WTC11 (cell line): ENCODE measurements at regions not wholly inside any gene's neighbourhood (a gene's known extent, or its start where the extent isn't known, plus 50 kb on each side); places are given as distances from the start of the nearest gene placed in this dataset.
A peak's percentile ranks its signal among the peaks of the same experiment; 100 is the strongest.

Source experiments
- ATAC-seq: fragments of 200-7000 bp; cut with Tn5 transposase; 2 replicates; pipeline ENCODE4 v1.10.0; 2021; ENCODE audit warnings: mild to moderate bottlenecking, moderate library complexity
- CTCF ChIA-PET: fragments of 300-600 bp; sonication (Branson Sonifier 250); formaldehyde crosslinking; loops from one replicate; lab custom pipeline; 2021; ENCODE audit warnings: antibody characterized with exemption; lab: Charles Lee
- POLR2A ChIA-PET: fragments of 350-600 bp; sonication (Branson Sonifier 250); formaldehyde crosslinking; loops from one replicate; lab custom pipeline; 2021; ENCODE audit warnings: antibody characterized with exemption; lab: Charles Lee
- DNase-seq: peaks from one replicate; pipeline ENCODE4 v3.0.0; 2021; ENCODE audit warnings: low spot score
- H3K27ac Mint-ChIP-seq: 2 replicates; pipeline ENCODE4 v1.8.0; 2021; ENCODE audit warnings: mixed read lengths
- H3K27me3 Mint-ChIP-seq: 2 replicates; pipeline ENCODE4 v1.8.0; 2021; ENCODE audit warnings: low read depth, mild to moderate bottlenecking, moderate library complexity, mixed read lengths
- H3K36me3 Mint-ChIP-seq: 2 replicates; pipeline ENCODE4 v1.8.0; 2021; ENCODE audit warnings: mixed read lengths
- H3K4me1 Mint-ChIP-seq: 2 replicates; pipeline ENCODE4 v1.8.0; 2022; ENCODE audit warnings: mixed read lengths
- H3K4me3 Mint-ChIP-seq: 2 replicates; pipeline ENCODE4 v1.8.0; 2021; ENCODE audit warnings: mild to moderate bottlenecking, moderate library complexity, mixed read lengths
- H3K9me3 Mint-ChIP-seq: 2 replicates; pipeline ENCODE4 v1.8.0; 2021; ENCODE audit warnings: mixed read lengths
- ELF4 ChIP-seq: sonication (generic); formaldehyde crosslinking; IDR thresholded peaks from 2 replicates; pipeline ENCODE4 v1.8.1; 2022; ENCODE audit warnings: low read depth, mild to moderate bottlenecking, moderate library complexity, missing genetic modification reagents
- FOXK1 ChIP-seq: sonication (generic); formaldehyde crosslinking; IDR thresholded peaks from 2 replicates; pipeline ENCODE4 v1.8.0; 2022; ENCODE audit warnings: mild to moderate bottlenecking, moderate library complexity, missing genetic modification reagents
- GTF2I ChIP-seq: fragments of 250-450 bp; sonication (Bioruptor Pico); conservative IDR thresholded peaks from 2 replicates; pipeline ENCODE4 v1.4.0; 2021; ENCODE audit warnings: mild to moderate bottlenecking
- HMGA2 ChIP-seq: fragments of 250-450 bp; sonication (Bioruptor Pico); IDR thresholded peaks from 2 replicates; pipeline ENCODE4 v1.4.0; 2021; ENCODE audit warnings: mild to moderate bottlenecking, moderate library complexity
- SMAD3 ChIP-seq: sonication (generic); formaldehyde crosslinking; IDR thresholded peaks from 2 replicates; pipeline ENCODE4 v1.8.0; 2022; ENCODE audit warnings: missing genetic modification reagents, mild to moderate bottlenecking, borderline replicate concordance
- SMAD4 ChIP-seq: sonication (generic); formaldehyde crosslinking; IDR thresholded peaks from 2 replicates; pipeline ENCODE4 v1.8.0; 2022; ENCODE audit warnings: mild to moderate bottlenecking, missing genetic modification reagents
- TCF7 ChIP-seq: sonication (generic); formaldehyde crosslinking; IDR thresholded peaks from 2 replicates; pipeline ENCODE4 v1.8.0; 2022; ENCODE audit warnings: mild to moderate bottlenecking, low read depth, missing genetic modification reagents, moderate library complexity
- TEAD1 ChIP-seq: sonication (generic); formaldehyde crosslinking; IDR thresholded peaks from 2 replicates; pipeline ENCODE4 v1.8.0; 2022; ENCODE audit warnings: mild to moderate bottlenecking, missing genetic modification reagents
- TP53 ChIP-seq: sonication (generic); formaldehyde crosslinking; IDR thresholded peaks from 2 replicates; pipeline ENCODE4 v1.8.1; 2023; ENCODE audit warnings: mild to moderate bottlenecking, missing genetic modification reagents
- ZBTB21 ChIP-seq: sonication (generic); formaldehyde crosslinking; IDR thresholded peaks from 2 replicates; pipeline ENCODE4 v1.8.1; 2023; ENCODE audit warnings: mild to moderate bottlenecking, missing genetic modification reagents, borderline replicate concordance
- TF ChIP-seq, protein P1 (sequence below): sonication (generic); formaldehyde crosslinking; IDR thresholded peaks from 2 replicates; pipeline ENCODE4 v1.8.0; 2023; ENCODE audit warnings: missing genetic modification reagents
- TF ChIP-seq, protein P2 (sequence below): sonication (generic); formaldehyde crosslinking; IDR thresholded peaks from 2 replicates; pipeline ENCODE4 v1.8.1; 2022; ENCODE audit warnings: mild to moderate bottlenecking, moderate library complexity, missing genetic modification reagents
- TF ChIP-seq, protein P3 (sequence below): sonication (generic); formaldehyde crosslinking; IDR thresholded peaks from 2 replicates; pipeline ENCODE4 v1.8.1; 2023; ENCODE audit warnings: mild to moderate bottlenecking, missing genetic modification reagents, borderline replicate concordance
- TF ChIP-seq, protein P4 (sequence below): sonication (generic); formaldehyde crosslinking; IDR thresholded peaks from 2 replicates; pipeline ENCODE4 v1.8.1; 2023; ENCODE audit warnings: mild to moderate bottlenecking, missing genetic modification reagents, moderate library complexity

DNA sequence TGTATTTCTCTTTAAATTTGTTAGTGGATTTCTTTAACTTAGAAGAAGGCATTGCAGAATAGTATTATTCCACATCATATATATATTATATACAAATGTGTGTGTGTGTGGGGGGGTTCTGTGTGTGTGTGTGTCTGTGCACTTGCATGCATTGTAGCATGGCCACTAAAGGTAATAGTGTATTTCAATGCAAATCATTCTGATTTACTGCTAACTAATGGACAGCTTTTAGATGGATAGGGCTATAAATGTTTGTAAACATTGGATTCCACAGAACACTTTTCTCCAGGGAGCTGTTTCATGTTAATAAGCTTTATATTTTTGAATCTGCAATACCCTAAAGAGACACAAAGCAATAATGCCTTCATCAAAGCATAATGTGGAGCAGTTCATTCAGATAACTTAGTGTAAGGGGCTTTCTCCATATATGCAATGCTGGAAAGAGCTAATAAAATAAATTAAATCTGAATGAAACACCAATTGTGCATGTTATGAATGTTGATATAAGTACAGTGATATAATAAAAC lies 496.7 kb upstream of the CDH9 start:
- Mint-ChIP-seq H3K27ac (no peak overlapping the region), H3K9me3 (peaks cover 17% of the 10 kb centered on the region), H3K36me3 (no peaks in the 10 kb centered on the region)
- no peak for TF ChIP-seq ELF4 (CRISPR knock-in tag)
- TF ChIP-seq, protein P1, sequence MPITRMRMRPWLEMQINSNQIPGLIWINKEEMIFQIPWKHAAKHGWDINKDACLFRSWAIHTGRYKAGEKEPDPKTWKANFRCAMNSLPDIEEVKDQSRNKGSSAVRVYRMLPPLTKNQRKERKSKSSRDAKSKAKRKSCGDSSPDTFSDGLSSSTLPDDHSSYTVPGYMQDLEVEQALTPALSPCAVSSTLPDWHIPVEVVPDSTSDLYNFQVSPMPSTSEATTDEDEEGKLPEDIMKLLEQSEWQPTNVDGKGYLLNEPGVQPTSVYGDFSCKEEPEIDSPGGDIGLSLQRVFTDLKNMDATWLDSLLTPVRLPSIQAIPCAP (CRISPR knock-in tag) = no peak
- TF ChIP-seq, protein P2, sequence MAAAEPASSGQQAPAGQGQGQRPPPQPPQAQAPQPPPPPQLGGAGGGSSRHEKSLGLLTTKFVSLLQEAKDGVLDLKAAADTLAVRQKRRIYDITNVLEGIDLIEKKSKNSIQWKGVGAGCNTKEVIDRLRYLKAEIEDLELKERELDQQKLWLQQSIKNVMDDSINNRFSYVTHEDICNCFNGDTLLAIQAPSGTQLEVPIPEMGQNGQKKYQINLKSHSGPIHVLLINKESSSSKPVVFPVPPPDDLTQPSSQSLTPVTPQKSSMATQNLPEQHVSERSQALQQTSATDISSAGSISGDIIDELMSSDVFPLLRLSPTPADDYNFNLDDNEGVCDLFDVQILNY (CRISPR knock-in tag) = no peak
- TF ChIP-seq, all 79 proteins: peak for 0
- DNase-seq (no peak), ATAC-seq (no peak)
- ChIA-PET CTCF (no interaction called here), POLR2A (no interaction called here)
- Mint-ChIP-seq H3K27me3 (no peaks in the 10 kb centered on the region; the same call in 1 of the 2 replicates), H3K4me3 (no peak overlapping the region), H3K4me1 (peaks cover 17% of the 10 kb centered on the region)

DNA sequence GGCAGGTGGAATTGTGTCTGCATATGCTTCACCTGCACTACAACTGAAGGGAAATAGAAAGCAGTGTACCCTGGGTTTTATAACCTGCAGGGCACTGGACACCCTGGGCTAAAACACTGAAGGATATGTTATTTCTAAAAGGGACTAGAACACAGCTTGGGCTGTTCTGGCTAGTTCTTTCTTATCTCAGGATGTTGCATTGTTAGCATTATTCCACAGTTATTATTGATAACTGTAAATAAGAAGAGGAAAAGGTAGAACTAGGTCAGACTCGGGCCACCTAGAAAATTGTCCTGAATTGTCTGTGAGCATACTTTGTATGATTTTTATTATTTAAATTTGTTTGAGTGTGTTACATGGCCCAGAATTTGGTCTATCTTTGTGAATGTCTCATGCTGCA lies 493.9 kb upstream of the CDH9 start:
- H3K27me3 Mint-ChIP-seq = no peaks in the 10 kb centered on the region; the same call in 1 of the 2 replicates
- H3K4me1 Mint-ChIP-seq = peaks cover 17% of the 10 kb centered on the region
- no peaks in the 10 kb centered on the region for H3K36me3 Mint-ChIP-seq
- no peak overlapping the region for H3K27ac Mint-ChIP-seq
- TF ChIP-seq, protein P3, sequence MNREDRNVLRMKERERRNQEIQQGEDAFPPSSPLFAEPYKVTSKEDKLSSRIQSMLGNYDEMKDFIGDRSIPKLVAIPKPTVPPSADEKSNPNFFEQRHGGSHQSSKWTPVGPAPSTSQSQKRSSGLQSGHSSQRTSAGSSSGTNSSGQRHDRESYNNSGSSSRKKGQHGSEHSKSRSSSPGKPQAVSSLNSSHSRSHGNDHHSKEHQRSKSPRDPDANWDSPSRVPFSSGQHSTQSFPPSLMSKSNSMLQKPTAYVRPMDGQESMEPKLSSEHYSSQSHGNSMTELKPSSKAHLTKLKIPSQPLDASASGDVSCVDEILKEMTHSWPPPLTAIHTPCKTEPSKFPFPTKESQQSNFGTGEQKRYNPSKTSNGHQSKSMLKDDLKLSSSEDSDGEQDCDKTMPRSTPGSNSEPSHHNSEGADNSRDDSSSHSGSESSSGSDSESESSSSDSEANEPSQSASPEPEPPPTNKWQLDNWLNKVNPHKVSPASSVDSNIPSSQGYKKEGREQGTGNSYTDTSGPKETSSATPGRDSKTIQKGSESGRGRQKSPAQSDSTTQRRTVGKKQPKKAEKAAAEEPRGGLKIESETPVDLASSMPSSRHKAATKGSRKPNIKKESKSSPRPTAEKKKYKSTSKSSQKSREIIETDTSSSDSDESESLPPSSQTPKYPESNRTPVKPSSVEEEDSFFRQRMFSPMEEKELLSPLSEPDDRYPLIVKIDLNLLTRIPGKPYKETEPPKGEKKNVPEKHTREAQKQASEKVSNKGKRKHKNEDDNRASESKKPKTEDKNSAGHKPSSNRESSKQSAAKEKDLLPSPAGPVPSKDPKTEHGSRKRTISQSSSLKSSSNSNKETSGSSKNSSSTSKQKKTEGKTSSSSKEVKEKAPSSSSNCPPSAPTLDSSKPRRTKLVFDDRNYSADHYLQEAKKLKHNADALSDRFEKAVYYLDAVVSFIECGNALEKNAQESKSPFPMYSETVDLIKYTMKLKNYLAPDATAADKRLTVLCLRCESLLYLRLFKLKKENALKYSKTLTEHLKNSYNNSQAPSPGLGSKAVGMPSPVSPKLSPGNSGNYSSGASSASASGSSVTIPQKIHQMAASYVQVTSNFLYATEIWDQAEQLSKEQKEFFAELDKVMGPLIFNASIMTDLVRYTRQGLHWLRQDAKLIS = no peak
- TF ChIP-seq, protein P2 (CRISPR knock-in tag) = no peak
- TF ChIP-seq SMAD4 = no peak
- TF ChIP-seq TCF7 = no peak
- no peak for TF ChIP-seq GTF2I
- TF ChIP-seq FOXK1 (CRISPR knock-in tag) = no peak
- DNase-seq (no peak), ATAC-seq (no peak)
- peaks cover 10% of the 10 kb centered on the region; the same call in 1 of the 2 replicates for H3K9me3 Mint-ChIP-seq
- no peak overlapping the region for H3K4me3 Mint-ChIP-seq
- POLR2A ChIA-PET = no interaction called here
- CTCF ChIA-PET = no interaction called here

DNA sequence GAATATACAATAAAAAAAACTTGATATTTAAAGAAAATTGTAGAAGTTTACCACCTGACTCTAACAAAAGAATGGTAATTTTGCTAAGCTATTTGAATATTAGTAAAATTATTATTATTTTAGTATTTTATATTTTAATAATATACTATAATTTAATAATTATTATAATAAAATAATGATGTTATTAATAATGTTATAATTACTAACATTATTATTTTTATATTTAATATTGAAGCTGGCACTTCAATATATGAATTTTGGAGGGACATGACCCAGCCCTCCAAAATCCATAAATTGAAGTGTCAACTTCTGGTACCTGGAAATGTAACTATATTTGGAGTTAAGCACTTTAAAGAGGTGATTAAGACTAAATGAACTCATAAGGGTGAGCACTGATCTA lies 486.1 kb upstream of the CDH9 start:
- H3K27ac Mint-ChIP-seq = no peak overlapping the region
- no peaks in the 10 kb centered on the region for H3K27me3 Mint-ChIP-seq
- POLR2A ChIA-PET = no interaction called here

More for the DNA sequence above, 486.1 kb upstream of the CDH9 start:
- Mint-ChIP-seq H3K4me1 (no peaks in the 10 kb centered on the region), H3K36me3 (peaks cover 9% of the 10 kb centered on the region), H3K9me3 (peaks cover 20% of the 10 kb centered on the region), H3K4me3 (no peak overlapping the region)
- TF ChIP-seq, protein P4, sequence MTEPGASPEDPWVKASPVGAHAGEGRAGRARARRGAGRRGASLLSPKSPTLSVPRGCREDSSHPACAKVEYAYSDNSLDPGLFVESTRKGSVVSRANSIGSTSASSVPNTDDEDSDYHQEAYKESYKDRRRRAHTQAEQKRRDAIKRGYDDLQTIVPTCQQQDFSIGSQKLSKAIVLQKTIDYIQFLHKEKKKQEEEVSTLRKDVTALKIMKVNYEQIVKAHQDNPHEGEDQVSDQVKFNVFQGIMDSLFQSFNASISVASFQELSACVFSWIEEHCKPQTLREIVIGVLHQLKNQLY (CRISPR knock-in tag) = no peak
- TF ChIP-seq ZBTB21 = no peak
- TF ChIP-seq, protein P2 (CRISPR knock-in tag) = no peak
- no peak for TF ChIP-seq TP53 (CRISPR knock-in tag)
- peak; percentile 94 for TF ChIP-seq HMGA2
- TF ChIP-seq TEAD1 (CRISPR knock-in tag) = no peak
- no peak for TF ChIP-seq SMAD3 (CRISPR knock-in tag)
- ATAC-seq (no peak), DNase-seq (no peak)
- CTCF ChIA-PET = no interaction called here
